Upper lobe of right lung (tissue), 1 donor: ENCODE measurements at regions not wholly inside any gene's neighbourhood (a gene's known extent, or its start where the extent isn't known, plus 50 kb on each side); places are given as distances from the start of the nearest gene placed in this dataset.

Experiments
- ATAC-seq: fragments of 200-7000 bp; cut with Tn5 transposase; one replicate; pipeline ENCODE4 v1.9.1; 2020; ENCODE audit warnings: mild to moderate bottlenecking, moderate library complexity
- DNase-seq: peaks from one replicate; pipeline ENCODE4 v3.0.0-alpha.2; 2020
- H3K27ac ChIP-seq: fragments of 200-600 bp; one replicate; pipeline ENCODE4 v1.8.0; 2022
- H3K27me3 ChIP-seq: fragments of 200-600 bp; one replicate; pipeline ENCODE4 v1.8.0; 2022; ENCODE audit warnings: mild to moderate bottlenecking
- H3K36me3 ChIP-seq: fragments of 200-600 bp; one replicate; pipeline ENCODE4 v1.8.0; 2022
- H3K4me1 ChIP-seq: fragments of 200-600 bp; one replicate; pipeline ENCODE4 v1.8.0; 2022
- H3K4me3 ChIP-seq: fragments of 200-600 bp; one replicate; pipeline ENCODE4 v1.8.0; 2022; ENCODE audit warnings: mild to moderate bottlenecking
- H3K9me3 ChIP-seq: fragments of 200-600 bp; one replicate; pipeline ENCODE4 v1.8.0; 2022
- intact Hi-C: fragments of 100-400 bp; cut with DNase I; formaldehyde crosslinking; loops from one replicate; pipeline ENCODE4 v1.11.0; 2022
- TF ChIP-seq, protein P1 (sequence below): fragments of 200-600 bp; IDR thresholded peaks from one replicate; pipeline ENCODE4 v1.8.0; 2022; ENCODE audit warnings: antibody characterized with exemption
- donor health status: DM: no; HTN: yes; CAD: no; lungs with severe emphysema.

- DNase-seq: no peak
- Histone ChIP-seq H3K4me1 (no peaks in the 10 kb centered on the region), H3K36me3 (no peaks in the 10 kb centered on the region), H3K27me3 (peaks cover 4% of the 10 kb centered on the region), H3K4me3 (no peak overlapping the region), H3K9me3 (no peaks in the 10 kb centered on the region), H3K27ac (no peak overlapping the region)
- TF ChIP-seq, protein P1, sequence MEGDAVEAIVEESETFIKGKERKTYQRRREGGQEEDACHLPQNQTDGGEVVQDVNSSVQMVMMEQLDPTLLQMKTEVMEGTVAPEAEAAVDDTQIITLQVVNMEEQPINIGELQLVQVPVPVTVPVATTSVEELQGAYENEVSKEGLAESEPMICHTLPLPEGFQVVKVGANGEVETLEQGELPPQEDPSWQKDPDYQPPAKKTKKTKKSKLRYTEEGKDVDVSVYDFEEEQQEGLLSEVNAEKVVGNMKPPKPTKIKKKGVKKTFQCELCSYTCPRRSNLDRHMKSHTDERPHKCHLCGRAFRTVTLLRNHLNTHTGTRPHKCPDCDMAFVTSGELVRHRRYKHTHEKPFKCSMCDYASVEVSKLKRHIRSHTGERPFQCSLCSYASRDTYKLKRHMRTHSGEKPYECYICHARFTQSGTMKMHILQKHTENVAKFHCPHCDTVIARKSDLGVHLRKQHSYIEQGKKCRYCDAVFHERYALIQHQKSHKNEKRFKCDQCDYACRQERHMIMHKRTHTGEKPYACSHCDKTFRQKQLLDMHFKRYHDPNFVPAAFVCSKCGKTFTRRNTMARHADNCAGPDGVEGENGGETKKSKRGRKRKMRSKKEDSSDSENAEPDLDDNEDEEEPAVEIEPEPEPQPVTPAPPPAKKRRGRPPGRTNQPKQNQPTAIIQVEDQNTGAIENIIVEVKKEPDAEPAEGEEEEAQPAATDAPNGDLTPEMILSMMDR: no peak
- no peak for ATAC-seq
- intact Hi-C loops: no loop called here
Observed at GRCh38 chr3:193086681-193087080, 154.3 kb upstream of the PLAAT1 start.

- no peak overlapping the region for H3K4me3 ChIP-seq
- DNase-seq: no peak
- no peaks in the 10 kb centered on the region for H3K9me3 ChIP-seq
- intact Hi-C loops: no loop called here
- TF ChIP-seq, protein P1: no peak
- ATAC-seq: no peak
- H3K27me3 ChIP-seq: peaks cover 4% of the 10 kb centered on the region
- H3K27ac ChIP-seq: no peak overlapping the region
- H3K4me1 ChIP-seq: no peaks in the 10 kb centered on the region
- H3K36me3 ChIP-seq: no peaks in the 10 kb centered on the region
Observed at GRCh38 chr3:193087336-193087735, 153.7 kb upstream of the PLAAT1 start.

DNA sequence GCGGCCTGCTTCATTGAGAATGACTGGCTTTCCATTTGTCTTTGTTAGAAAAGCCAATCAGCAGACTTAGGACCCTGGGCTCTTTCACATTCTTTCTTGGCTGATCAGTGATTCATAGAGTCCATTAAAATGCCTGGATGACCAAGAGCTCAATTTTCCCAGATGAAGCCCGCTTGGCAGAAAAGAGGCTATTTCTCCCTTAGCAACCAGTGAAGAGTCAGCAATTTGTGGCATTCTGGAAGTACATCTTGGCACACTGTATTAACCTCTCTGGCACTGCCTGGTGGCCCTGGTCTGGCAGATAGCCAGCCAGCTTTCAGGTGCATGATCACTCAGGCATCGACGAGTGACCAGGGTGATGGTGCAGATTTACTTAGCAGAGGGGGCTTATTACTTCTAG is 145.7 kb upstream of the PLAAT1 start:
- TF ChIP-seq, protein P1: no peak
- DNase-seq (no peak), ATAC-seq (no peak)
- no peak overlapping the region for H3K4me3 ChIP-seq
- no peak overlapping the region for H3K27ac ChIP-seq
- no peaks in the 10 kb centered on the region for H3K36me3 ChIP-seq
- H3K4me1 ChIP-seq: no peaks in the 10 kb centered on the region
- H3K27me3 ChIP-seq: no peaks in the 10 kb centered on the region
- intact Hi-C loops: no loop called here
- no peaks in the 10 kb centered on the region for H3K9me3 ChIP-seq

DNA sequence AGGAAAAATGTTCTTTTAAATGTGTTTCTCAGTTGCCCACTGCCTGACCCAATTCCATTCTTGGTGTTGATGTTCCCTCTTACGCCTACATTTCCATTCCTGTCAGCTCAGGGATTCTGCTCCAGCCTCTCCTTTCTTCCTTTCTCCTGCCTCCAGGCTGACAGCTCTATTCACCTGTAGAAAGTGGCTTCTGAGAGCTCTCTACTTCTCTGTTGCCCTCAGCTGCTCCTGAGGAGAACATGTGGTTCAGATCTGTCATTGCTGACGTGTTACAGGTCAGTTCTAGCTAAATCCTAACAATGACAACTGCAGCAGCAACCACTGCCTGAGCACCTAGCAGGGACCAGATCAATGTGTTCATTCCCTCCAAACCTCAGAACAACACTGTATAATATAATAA is 144.9 kb upstream of the PLAAT1 start:
- ATAC-seq (no peak), DNase-seq (no peak)
- TF ChIP-seq, protein P1: no peak
- intact Hi-C loops: no loop called here
- Histone ChIP-seq H3K4me1 (no peaks in the 10 kb centered on the region), H3K27ac (no peak overlapping the region), H3K9me3 (no peaks in the 10 kb centered on the region), H3K27me3 (no peaks in the 10 kb centered on the region), H3K4me3 (no peak overlapping the region), H3K36me3 (no peaks in the 10 kb centered on the region)

GRCh38 chr3:193114431-193115340 is 126.3 kb upstream of the PLAAT1 start:
- Histone ChIP-seq H3K4me1 (no peaks in the 10 kb centered on the region), H3K36me3 (no peaks in the 10 kb centered on the region), H3K4me3 (no peak overlapping the region), H3K27ac (no peak overlapping the region), H3K27me3 (no peaks in the 10 kb centered on the region), H3K9me3 (no peaks in the 10 kb centered on the region)
- peak; percentile 45 for ATAC-seq
- intact Hi-C loops: no loop called here
- TF ChIP-seq, protein P1: no peak
- no peak for DNase-seq
